H9 (cell line): ENCODE measurements at regions not wholly inside any gene's neighbourhood (a gene's known extent, or its start where the extent isn't known, plus 50 kb on each side); places are given as distances from the start of the nearest gene placed in this dataset.

Source experiments
- DNase-seq: peaks from one replicate; pipeline ENCODE4 v3.0.0-alpha.2; 2017
- H2AFZ ChIP-seq: one replicate; pipeline ENCODE4 v1.6.1; 2013; ENCODE audit warnings: mild to moderate bottlenecking, low read length, control low read depth, moderate library complexity
- H2AK5ac ChIP-seq: 2 replicates; pipeline ENCODE4 v1.6.1; 2013; ENCODE audit warnings: low read length, control low read depth, mixed read lengths; ENCODE audit not compliant: insufficient read length
- H2BK120ac ChIP-seq: one replicate; pipeline ENCODE4 v1.6.1; 2013; ENCODE audit warnings: low read depth, mild to moderate bottlenecking, low read length, control low read depth, inconsistent platforms; ENCODE audit not compliant: poor library complexity, severe bottlenecking
- H2BK12ac ChIP-seq: 2 replicates; pipeline ENCODE4 v1.6.1; 2013; ENCODE audit warnings: low read length, control low read depth, mixed read lengths, low read depth; ENCODE audit not compliant: insufficient read length
- H2BK15ac ChIP-seq: 2 replicates; pipeline ENCODE4 v1.6.1; 2013; ENCODE audit warnings: low read depth, low read length, control low read depth
- H2BK20ac ChIP-seq: one replicate; pipeline ENCODE4 v1.6.1; 2013; ENCODE audit warnings: low read depth, mild to moderate bottlenecking, low read length, control low read depth, inconsistent platforms; ENCODE audit not compliant: poor library complexity, severe bottlenecking
- H2BK5ac ChIP-seq: 2 replicates; pipeline ENCODE4 v1.6.1; 2013; ENCODE audit warnings: low read length, control low read depth, mixed read lengths; ENCODE audit not compliant: insufficient read length
- H3K14ac ChIP-seq: 2 replicates; pipeline ENCODE4 v1.6.1; 2013; ENCODE audit warnings: low read length, control low read depth; ENCODE audit not compliant: insufficient read depth
- H3K18ac ChIP-seq: 2 replicates; pipeline ENCODE4 v1.6.1; 2013; ENCODE audit warnings: low read depth, mild to moderate bottlenecking, mixed read lengths, low read length, control low read depth; ENCODE audit not compliant: insufficient read length
- H3K23ac ChIP-seq: 2 replicates; pipeline ENCODE4 v1.6.1; 2013; ENCODE audit warnings: low read length, control low read depth, mixed read lengths, low read depth; ENCODE audit not compliant: insufficient read length
- H3K23me2 ChIP-seq: 2 replicates; pipeline ENCODE4 v1.6.1; 2013; ENCODE audit warnings: low read depth, mild to moderate bottlenecking, mixed read lengths, low read length, control low read depth; ENCODE audit not compliant: insufficient read length, poor library complexity, severe bottlenecking
- H3K27ac ChIP-seq: 2 replicates; pipeline ENCODE4 v1.5.1; 2013; ENCODE audit warnings: low read length, control low read depth, mixed read lengths, low read depth; ENCODE audit not compliant: insufficient read length
- H3K27me3 ChIP-seq: 2 replicates; pipeline ENCODE4 v1.6.1; 2013; ENCODE audit warnings: low read length, control low read depth, inconsistent platforms; ENCODE audit not compliant: insufficient read depth
- H3K4ac ChIP-seq: 2 replicates; pipeline ENCODE4 v1.6.1; 2013; ENCODE audit warnings: low read depth, mild to moderate bottlenecking, control low read depth, inconsistent platforms, low read length, moderate library complexity
- H3K4me1 ChIP-seq: 2 replicates; pipeline ENCODE4 v1.6.1; 2013; ENCODE audit warnings: low read length, control low read depth, inconsistent platforms; ENCODE audit not compliant: insufficient read depth
- H3K4me2 ChIP-seq: 2 replicates; pipeline ENCODE4 v1.6.1; 2013; ENCODE audit warnings: low read length, control low read depth, mixed read lengths; ENCODE audit not compliant: insufficient read length, insufficient read depth
- H3K56ac ChIP-seq: 2 replicates; pipeline ENCODE4 v1.6.1; 2013; ENCODE audit warnings: low read depth, mild to moderate bottlenecking, mixed read lengths, low read length, control low read depth; ENCODE audit not compliant: insufficient read length
- H3K79me1 ChIP-seq: 2 replicates; pipeline ENCODE4 v1.6.1; 2013; ENCODE audit warnings: low read depth, mild to moderate bottlenecking, moderate library complexity, low read length, control low read depth, inconsistent platforms; ENCODE audit not compliant: insufficient read depth, poor library complexity, severe bottlenecking
- H3K79me2 ChIP-seq: 2 replicates; pipeline ENCODE4 v1.6.1; 2013; ENCODE audit warnings: low read length, control low read depth, inconsistent platforms; ENCODE audit not compliant: insufficient read depth
- H3K9ac ChIP-seq: 2 replicates; pipeline ENCODE4 v1.6.1; 2013; ENCODE audit warnings: low read length, control low read depth, mixed read lengths; ENCODE audit not compliant: insufficient read length; ENCODE audit errors: extremely low read depth
- H3K9me3 ChIP-seq: one replicate; pipeline ENCODE4 v1.6.1; 2013; ENCODE audit warnings: low read depth, low read length, inconsistent platforms; ENCODE audit not compliant: control insufficient read depth
- H3T11ph ChIP-seq: one replicate; pipeline ENCODE4 v1.6.1; 2013; ENCODE audit warnings: mild to moderate bottlenecking, low read length, control low read depth, inconsistent platforms
- H4K20me1 ChIP-seq: one replicate; pipeline ENCODE4 v1.6.1; 2013; ENCODE audit not compliant: control insufficient read depth, insufficient read length, insufficient read depth
- H4K5ac ChIP-seq: 2 replicates; pipeline ENCODE4 v1.6.1; 2013; ENCODE audit warnings: low read depth, mild to moderate bottlenecking, mixed read lengths, low read length, control low read depth; ENCODE audit not compliant: insufficient read length
- H4K8ac ChIP-seq: replicated peaks from 2 replicates; pipeline ENCODE4 v1.6.1; 2013; ENCODE audit warnings: low read length, control low read depth, mixed read lengths, low read depth; ENCODE audit not compliant: insufficient read length
- H4K91ac ChIP-seq: 2 replicates; pipeline ENCODE4 v1.6.1; 2013; ENCODE audit warnings: low read depth, mild to moderate bottlenecking, moderate library complexity, mixed read lengths, low read length, control low read depth; ENCODE audit not compliant: insufficient read length
- H3K27ac Mint-ChIP-seq, 3 experiments: 2 replicates in 2 of 3; 3 replicates in 1 of 3; pipeline ENCODE4 v1.8.0; 2020 to 2021; ENCODE audit warnings: mixed read lengths in 3 of 3, mild to moderate bottlenecking in 1 of 3, moderate library complexity in 1 of 3
- H3K27me3 Mint-ChIP-seq: 2 replicates; pipeline ENCODE4 v1.8.0; 2021; ENCODE audit warnings: low read depth, mild to moderate bottlenecking, moderate library complexity, mixed read lengths
- H3K36me3 Mint-ChIP-seq, 3 experiments: 2 replicates in 2 of 3; 3 replicates in 1 of 3; pipeline ENCODE4 v1.8.0; 2020 to 2021; ENCODE audit warnings: low read depth in 3 of 3, mixed read lengths in 3 of 3; ENCODE audit not compliant: insufficient read depth in 1 of 3
- H3K4me1 Mint-ChIP-seq, 2 experiments: 2 replicates each; pipeline ENCODE4 v1.8.0; 2020; ENCODE audit warnings: mixed read lengths in 2 of 2
- H3K4me3 Mint-ChIP-seq, 2 experiments: 2 replicates in 1 of 2; 3 replicates in 1 of 2; pipeline ENCODE4 v1.8.0; 2020 to 2021; ENCODE audit warnings: mild to moderate bottlenecking in 2 of 2, mixed read lengths in 2 of 2, moderate library complexity in 1 of 2
- H3K9me3 Mint-ChIP-seq, 2 experiments: 2 replicates in 1 of 2; 3 replicates in 1 of 2; pipeline ENCODE4 v1.8.0; 2020; ENCODE audit warnings: mild to moderate bottlenecking in 2 of 2, mixed read lengths in 2 of 2, moderate library complexity in 1 of 2
- CTCF ChIP-seq: fragments of 200-600 bp; sonication (generic); conservative IDR thresholded peaks from 3 replicates; pipeline ENCODE4 v1.8.0; 2021; ENCODE audit warnings: antibody characterized with exemption, mild to moderate bottlenecking

GRCh38 chr5:98433673-98434072 is 339.8 kb upstream of the RGMB start:
- H2BK5ac ChIP-seq = no peak overlapping the region
- no peak overlapping the region for H3K9ac ChIP-seq
- Mint-ChIP-seq H3K27me3 (no peaks in the 10 kb centered on the region), H3K9me3 (peaks cover 0 to 2% of the 10 kb centered on the region in 2 experiments; a peak in 3 of 5 replicates), H3K4me3 (no peak overlapping the region), H3K4me1 (peaks cover 20 to 30% of the 10 kb centered on the region in 2 experiments), H3K27ac (no peak overlapping the region), H3K36me3 (peaks cover 0 to 8% (median 0%) of the 10 kb centered on the region in 3 experiments; a peak in 5 of 7 replicates)
- H3K4ac ChIP-seq = no peak overlapping the region
- H3K4me2 ChIP-seq = no peak overlapping the region
- H2BK20ac ChIP-seq = no peak overlapping the region
- no peaks in the 10 kb centered on the region for H4K20me1 ChIP-seq
- no peak overlapping the region for H3K23ac ChIP-seq
- no peak overlapping the region for H2BK15ac ChIP-seq
- no peaks in the 10 kb centered on the region for H3K79me1 ChIP-seq
- no peaks in the 10 kb centered on the region for H3K23me2 ChIP-seq
- no peak for TF ChIP-seq CTCF
- no peak overlapping the region for H3T11ph ChIP-seq
- H3K4me1 ChIP-seq = peaks cover 4% of the 10 kb centered on the region; the same call in 1 of the 2 replicates
- H4K91ac ChIP-seq = no peak overlapping the region
- H3K56ac ChIP-seq = no peak overlapping the region
- H2AFZ ChIP-seq = no peak overlapping the region
- no peak overlapping the region for H2AK5ac ChIP-seq
- H2BK12ac ChIP-seq = no peak overlapping the region
- DNase-seq = no peak
- no peak overlapping the region for H4K5ac ChIP-seq
- no peak overlapping the region for H3K18ac ChIP-seq
- no peak overlapping the region for H3K27ac ChIP-seq
- no peak overlapping the region for H2BK120ac ChIP-seq
- H3K27me3 ChIP-seq = no peaks in the 10 kb centered on the region
- no peak overlapping the region for H3K14ac ChIP-seq
- no peaks in the 10 kb centered on the region for H3K9me3 ChIP-seq
- H3K79me2 ChIP-seq = no peaks in the 10 kb centered on the region
- no peak overlapping the region for H4K8ac ChIP-seq
